ENCODE measurements at regions not wholly inside any gene's neighbourhood (a gene's known extent, or its start where the extent isn't known, plus 50 kb on each side); places are given as distances from the start of the nearest gene placed in this dataset.

DNA sequence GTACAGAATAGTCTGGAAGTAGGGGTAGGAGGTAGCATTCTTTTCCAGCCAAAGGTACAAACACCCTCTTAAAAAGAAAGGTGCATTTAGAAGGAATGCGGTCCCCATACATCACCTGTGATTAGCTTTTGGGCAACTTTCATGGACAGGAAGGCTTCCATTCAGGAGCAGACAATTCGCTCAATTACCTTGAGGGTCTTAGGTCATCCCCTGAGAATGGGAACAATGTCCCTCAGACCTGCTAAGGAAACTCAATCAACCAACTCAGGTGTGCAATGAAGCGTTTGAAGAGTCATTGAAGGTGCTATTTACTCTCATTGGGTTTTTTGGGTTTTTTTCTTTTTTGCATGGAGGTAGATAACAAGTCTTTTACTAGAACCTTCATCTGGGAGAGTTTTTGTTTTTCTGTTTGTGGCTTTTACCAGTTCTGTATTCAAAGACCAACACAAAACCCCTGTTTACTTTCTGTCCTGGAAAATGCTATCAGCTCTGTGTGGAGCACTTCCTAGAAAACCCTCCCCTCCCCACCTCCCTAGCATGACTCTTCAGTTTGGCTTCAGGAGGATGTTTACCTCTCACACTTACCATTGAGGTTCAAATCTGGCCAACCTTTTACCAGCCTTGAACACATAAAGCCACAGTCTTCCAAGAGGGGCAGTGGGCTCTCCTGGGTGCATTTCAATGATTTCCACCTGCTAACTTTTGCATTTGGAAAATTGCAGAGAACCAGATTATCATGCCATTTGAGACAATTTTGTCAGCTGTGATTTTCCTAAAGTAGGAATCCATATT is 271.2 kb upstream of the PRDM1 start:
- H3K4me3 ChIP-seq (ENCODE audit: low read depth, low read length): no peak overlapping the region
- H3K36me3 ChIP-seq (ENCODE audit: control insufficient read depth, insufficient read depth, low read length): no peaks in the 10 kb centered on the region
- no peak overlapping the region for H3K9ac ChIP-seq (ENCODE audit: low read depth, low read length)
- H3K9me3 ChIP-seq (ENCODE audit: control insufficient read depth, insufficient read depth, low read length): no peaks in the 10 kb centered on the region
- H3K4me1 ChIP-seq (ENCODE audit: control insufficient read depth, insufficient read depth, low read length): peaks cover 2% of the 10 kb centered on the region
- no peaks in the 10 kb centered on the region for H3K27me3 ChIP-seq (ENCODE audit: control insufficient read depth, insufficient read depth, low read length)

DNA sequence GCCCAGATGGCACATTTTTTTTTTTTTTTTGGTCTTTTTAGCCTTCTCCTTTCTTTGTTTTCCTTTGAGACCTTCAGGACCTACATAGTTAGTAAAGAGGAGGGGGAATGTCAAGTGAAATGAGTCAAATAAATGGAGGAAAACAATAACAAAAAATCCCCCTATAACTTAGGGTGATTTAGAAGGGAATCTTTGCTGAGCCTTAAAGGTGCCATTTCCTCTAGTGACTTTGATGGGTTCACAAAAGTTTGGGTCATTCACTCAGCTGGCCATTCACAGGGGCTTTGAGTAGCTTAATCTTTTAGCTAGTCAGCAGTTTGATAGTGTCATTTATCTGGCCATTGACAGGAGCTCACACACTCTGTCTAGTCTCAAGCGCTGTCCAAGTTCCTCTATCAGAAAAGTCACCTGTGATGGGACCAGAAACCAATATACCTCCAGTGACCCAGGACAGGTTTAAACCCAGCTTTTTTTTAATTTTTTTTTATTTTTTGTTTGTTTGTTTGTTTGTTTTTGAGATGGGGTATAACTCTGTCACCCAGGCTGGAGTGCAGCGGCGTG is 275.1 kb upstream of the PRDM1 start:
- no peaks in the 10 kb centered on the region for H3K27me3 ChIP-seq (ENCODE audit: control insufficient read depth, insufficient read depth, low read length)
- H3K9me3 ChIP-seq (ENCODE audit: control insufficient read depth, insufficient read depth, low read length): no peaks in the 10 kb centered on the region
- H3K9ac ChIP-seq (ENCODE audit: low read depth, low read length): no peak overlapping the region
- H3K36me3 ChIP-seq (ENCODE audit: control insufficient read depth, insufficient read depth, low read length): no peaks in the 10 kb centered on the region
- no peak overlapping the region for H3K4me3 ChIP-seq (ENCODE audit: low read depth, low read length)
- peaks cover 2% of the 10 kb centered on the region for H3K4me1 ChIP-seq (ENCODE audit: control insufficient read depth, insufficient read depth, low read length)

DNA sequence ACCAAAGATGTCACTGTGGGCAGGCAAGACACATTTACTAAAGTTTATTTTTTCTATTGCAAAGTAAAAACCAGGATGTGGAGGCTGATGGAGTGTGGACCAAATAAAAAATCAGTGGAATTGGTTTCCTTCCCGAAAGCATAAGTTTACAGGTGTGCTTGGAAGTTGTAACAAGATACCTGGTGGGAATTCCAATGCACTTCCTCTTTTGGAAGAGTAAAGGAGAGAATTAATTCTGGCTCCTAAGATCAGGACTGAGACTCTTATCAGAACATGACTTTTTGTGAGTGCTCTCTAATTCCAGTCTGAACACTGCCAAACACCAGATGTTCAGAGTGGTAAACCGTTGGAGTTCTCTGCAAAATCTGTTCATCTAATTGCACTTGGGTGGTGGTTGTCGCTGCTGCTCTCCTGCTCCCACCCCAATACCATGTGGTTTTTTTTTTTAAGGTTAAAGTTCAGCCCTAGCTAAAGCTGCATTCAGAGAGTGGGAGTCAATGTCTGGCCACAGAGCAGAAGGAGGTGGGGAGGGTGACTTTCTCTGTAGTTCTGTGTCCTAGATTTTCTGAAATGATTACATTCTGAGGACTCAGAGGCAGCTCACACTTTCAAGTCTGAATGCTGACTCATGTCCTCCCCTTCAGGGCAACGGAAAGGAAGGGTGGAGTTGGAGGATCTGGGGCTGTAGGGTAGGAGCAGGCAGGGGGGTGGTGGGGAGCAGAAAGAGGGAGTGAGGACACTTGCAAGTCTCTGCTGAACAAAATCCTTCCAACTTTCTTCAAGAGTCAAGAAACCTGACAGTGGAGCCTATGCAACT is 275.8 kb upstream of the PRDM1 start:
- Histone ChIP-seq H3K4me3 (ENCODE audit: low read depth, low read length) (no peak overlapping the region), H3K9ac (ENCODE audit: low read depth, low read length) (no peak overlapping the region), H3K4me1 (ENCODE audit: control insufficient read depth, insufficient read depth, low read length) (peaks cover 2% of the 10 kb centered on the region)

DNA sequence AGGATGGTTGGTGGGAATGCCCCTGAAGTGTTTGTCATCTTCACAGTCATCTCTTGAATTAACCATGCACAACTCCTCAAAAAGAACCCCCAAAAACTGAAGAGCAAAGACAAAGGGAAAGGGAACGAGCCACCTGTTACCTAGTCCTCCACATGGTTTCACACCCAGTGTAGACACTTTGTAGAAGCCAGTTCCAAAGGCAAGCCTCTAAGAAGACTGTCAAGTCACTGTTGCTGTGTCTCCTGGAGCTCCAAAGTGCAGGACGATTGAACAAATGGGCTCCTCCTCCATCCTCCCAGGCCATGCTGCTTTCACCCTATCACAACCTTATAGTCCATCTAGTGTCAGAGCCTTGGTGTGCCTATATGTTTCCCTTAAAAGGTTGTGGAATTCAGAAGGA is 277.6 kb upstream of the PRDM1 start:
- H3K9ac ChIP-seq (ENCODE audit: low read depth, low read length): no peak overlapping the region
- H3K9me3 ChIP-seq (ENCODE audit: control insufficient read depth, insufficient read depth, low read length): no peaks in the 10 kb centered on the region
- no peaks in the 10 kb centered on the region for H3K27me3 ChIP-seq (ENCODE audit: control insufficient read depth, insufficient read depth, low read length)
- peaks cover 2% of the 10 kb centered on the region for H3K4me1 ChIP-seq (ENCODE audit: control insufficient read depth, insufficient read depth, low read length)
- H3K36me3 ChIP-seq (ENCODE audit: control insufficient read depth, insufficient read depth, low read length): no peaks in the 10 kb centered on the region
- no peak overlapping the region for H3K4me3 ChIP-seq (ENCODE audit: low read depth, low read length)

More for the DNA sequence above, 275.8 kb upstream of the PRDM1 start:
- Histone ChIP-seq H3K36me3 (ENCODE audit: control insufficient read depth, insufficient read depth, low read length) (no peaks in the 10 kb centered on the region), H3K9me3 (ENCODE audit: control insufficient read depth, insufficient read depth, low read length) (no peaks in the 10 kb centered on the region), H3K27me3 (ENCODE audit: control insufficient read depth, insufficient read depth, low read length) (no peaks in the 10 kb centered on the region)

DNA sequence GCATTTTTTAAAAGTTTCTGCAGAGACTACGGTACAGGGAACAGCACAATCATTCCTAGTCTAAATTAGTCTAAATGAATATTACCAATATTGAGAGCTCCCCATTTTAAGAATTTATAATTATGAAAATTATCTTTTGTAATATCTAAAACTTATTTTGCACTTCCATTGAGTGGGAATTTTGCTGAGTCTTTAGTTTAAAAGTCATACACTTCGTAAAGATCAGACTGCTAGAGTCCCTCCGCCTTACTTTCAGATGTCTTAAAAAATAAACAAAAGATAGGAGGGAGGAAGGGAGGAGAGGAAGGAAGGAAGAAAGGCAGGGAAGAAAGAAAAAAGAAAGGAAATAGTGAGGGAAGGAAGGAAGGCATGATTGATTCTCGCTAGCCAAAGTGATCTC is 278.2 kb upstream of the PRDM1 start:
- no peaks in the 10 kb centered on the region for H3K9me3 ChIP-seq (ENCODE audit: control insufficient read depth, insufficient read depth, low read length)
- no peaks in the 10 kb centered on the region for H3K36me3 ChIP-seq (ENCODE audit: control insufficient read depth, insufficient read depth, low read length)
- H3K27me3 ChIP-seq (ENCODE audit: control insufficient read depth, insufficient read depth, low read length): no peaks in the 10 kb centered on the region
- H3K4me3 ChIP-seq (ENCODE audit: low read depth, low read length): no peak overlapping the region
- H3K4me1 ChIP-seq (ENCODE audit: control insufficient read depth, insufficient read depth, low read length): peaks cover 2% of the 10 kb centered on the region
- H3K9ac ChIP-seq (ENCODE audit: low read depth, low read length): no peak overlapping the region

DNA sequence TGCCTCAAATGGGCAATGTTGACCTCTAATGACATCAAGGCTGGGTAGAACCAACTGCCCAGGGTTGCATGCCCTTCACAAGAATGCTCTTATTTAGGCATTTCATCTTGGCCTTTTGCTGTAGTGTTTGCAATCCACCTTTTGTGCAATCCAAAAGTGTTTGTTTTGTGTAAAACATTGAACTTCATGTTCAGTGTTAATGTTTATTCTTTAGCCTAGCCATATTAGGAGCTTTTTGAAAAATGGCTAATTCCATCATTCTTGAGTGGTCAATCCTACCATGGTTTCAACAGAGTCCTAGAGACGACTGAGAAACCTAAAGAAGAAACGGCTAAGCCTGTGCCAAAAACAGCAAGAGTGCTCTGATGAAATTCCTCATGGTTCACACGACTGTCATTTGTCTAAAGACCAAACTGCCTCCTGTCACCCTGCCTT is 279.6 kb upstream of the PRDM1 start:
- peaks cover 2% of the 10 kb centered on the region for H3K4me1 ChIP-seq (ENCODE audit: control insufficient read depth, insufficient read depth, low read length)
- no peak overlapping the region for H3K4me3 ChIP-seq (ENCODE audit: low read depth, low read length)
- no peak overlapping the region for H3K9ac ChIP-seq (ENCODE audit: low read depth, low read length)
- no peaks in the 10 kb centered on the region for H3K9me3 ChIP-seq (ENCODE audit: control insufficient read depth, insufficient read depth, low read length)
- H3K27me3 ChIP-seq (ENCODE audit: control insufficient read depth, insufficient read depth, low read length): no peaks in the 10 kb centered on the region
- H3K36me3 ChIP-seq (ENCODE audit: control insufficient read depth, insufficient read depth, low read length): no peaks in the 10 kb centered on the region

DNA sequence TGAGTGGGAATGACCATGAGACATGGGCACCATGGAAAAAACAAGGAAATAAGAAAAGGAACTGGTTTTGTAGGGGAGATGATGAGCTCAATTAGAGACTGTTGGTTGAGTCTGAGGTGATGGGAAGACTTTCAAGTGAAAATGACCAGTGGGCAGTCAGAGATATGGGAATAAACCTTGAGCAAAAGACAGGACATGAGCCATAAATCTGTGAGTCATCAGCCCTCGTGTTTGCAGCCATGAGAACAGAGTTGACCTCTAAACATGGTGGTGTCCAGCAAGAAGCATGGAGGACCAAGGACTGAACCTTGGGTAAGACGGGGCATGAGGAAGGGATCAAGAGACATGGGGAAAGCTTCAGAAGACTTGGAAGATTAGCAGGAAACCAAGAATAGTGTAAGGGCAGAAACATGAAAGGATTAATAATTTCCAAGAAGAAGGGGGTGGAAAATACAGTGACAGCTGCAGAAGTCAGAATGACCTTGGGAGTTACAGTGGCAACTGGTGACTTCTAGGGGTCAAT is 280.6 kb upstream of the PRDM1 start:
- Histone ChIP-seq H3K9ac (ENCODE audit: low read depth, low read length) (no peak overlapping the region), H3K4me1 (ENCODE audit: control insufficient read depth, insufficient read depth, low read length) (peaks cover 2% of the 10 kb centered on the region), H3K9me3 (ENCODE audit: control insufficient read depth, insufficient read depth, low read length) (no peaks in the 10 kb centered on the region), H3K36me3 (ENCODE audit: control insufficient read depth, insufficient read depth, low read length) (no peaks in the 10 kb centered on the region), H3K4me3 (ENCODE audit: low read depth, low read length) (no peak overlapping the region), H3K27me3 (ENCODE audit: control insufficient read depth, insufficient read depth, low read length) (no peaks in the 10 kb centered on the region)

DNA sequence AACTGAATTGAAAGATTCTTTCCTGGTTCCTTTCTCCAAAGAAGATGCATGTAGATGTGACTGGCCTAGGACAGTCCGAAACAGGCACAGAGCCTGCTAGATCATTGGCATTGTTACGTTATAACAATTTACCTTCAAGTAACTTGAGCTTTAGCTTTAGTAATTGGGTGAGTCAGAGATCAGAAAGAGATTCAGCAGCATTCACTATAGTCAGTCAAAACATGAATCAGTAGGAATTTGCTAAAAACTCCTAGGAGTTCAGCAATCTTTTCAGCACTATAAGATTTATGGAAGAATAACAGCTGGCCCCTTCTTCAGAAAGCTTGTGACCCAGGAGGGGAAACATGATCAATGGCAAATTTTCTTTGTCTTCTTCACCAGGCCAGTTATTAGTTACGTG is 281.7 kb upstream of the PRDM1 start:
- H3K9ac ChIP-seq (ENCODE audit: low read depth, low read length): no peak overlapping the region
- H3K4me3 ChIP-seq (ENCODE audit: low read depth, low read length): no peak overlapping the region
- no peaks in the 10 kb centered on the region for H3K9me3 ChIP-seq (ENCODE audit: control insufficient read depth, insufficient read depth, low read length)
- no peaks in the 10 kb centered on the region for H3K27me3 ChIP-seq (ENCODE audit: control insufficient read depth, insufficient read depth, low read length)
- H3K4me1 ChIP-seq (ENCODE audit: control insufficient read depth, insufficient read depth, low read length): no peaks in the 10 kb centered on the region
- H3K36me3 ChIP-seq (ENCODE audit: control insufficient read depth, insufficient read depth, low read length): no peaks in the 10 kb centered on the region

DNA sequence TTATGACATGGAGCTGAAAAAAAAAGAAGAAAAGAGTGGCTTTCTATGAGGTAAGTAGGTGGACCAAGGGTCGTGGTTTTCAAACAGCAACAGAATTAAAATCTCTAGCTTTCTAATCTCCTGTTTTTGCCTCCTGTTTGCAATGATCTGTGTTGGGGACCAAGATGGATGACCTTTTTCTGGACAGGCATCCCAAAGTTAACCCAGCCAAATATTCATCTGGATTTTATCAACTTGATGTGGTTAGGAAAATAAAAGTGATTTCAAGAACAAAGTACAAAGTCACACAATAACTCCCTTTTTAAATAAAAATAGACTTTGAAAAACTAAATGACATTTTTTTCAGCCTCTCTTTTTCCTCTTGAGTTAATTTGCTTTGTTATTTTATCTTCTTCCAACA is 282.1 kb upstream of the PRDM1 start:
- Histone ChIP-seq H3K27me3 (ENCODE audit: control insufficient read depth, insufficient read depth, low read length) (no peaks in the 10 kb centered on the region), H3K9me3 (ENCODE audit: control insufficient read depth, insufficient read depth, low read length) (no peaks in the 10 kb centered on the region), H3K9ac (ENCODE audit: low read depth, low read length) (no peak overlapping the region), H3K36me3 (ENCODE audit: control insufficient read depth, insufficient read depth, low read length) (no peaks in the 10 kb centered on the region), H3K4me1 (ENCODE audit: control insufficient read depth, insufficient read depth, low read length) (no peaks in the 10 kb centered on the region), H3K4me3 (ENCODE audit: low read depth, low read length) (no peak overlapping the region)

DNA sequence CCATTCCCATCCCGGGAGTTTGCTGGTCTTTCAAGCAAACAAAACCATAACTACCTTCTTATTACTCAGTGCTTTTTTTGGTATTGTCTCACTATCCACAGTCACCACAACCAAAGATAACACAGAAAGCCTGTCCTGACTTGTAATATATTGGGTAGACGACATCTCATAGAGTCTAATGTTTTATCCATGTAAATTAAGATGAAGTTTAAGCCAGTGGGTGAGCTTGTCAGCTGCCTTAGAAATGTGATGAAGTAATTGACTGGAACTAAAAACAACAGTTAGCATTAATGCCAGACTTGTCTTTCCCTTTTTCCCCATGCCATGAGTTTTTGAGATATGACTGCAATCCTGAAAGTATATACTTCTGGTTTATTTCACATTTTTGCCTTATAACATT is 282.7 kb upstream of the PRDM1 start:
- Histone ChIP-seq H3K4me1 (ENCODE audit: control insufficient read depth, insufficient read depth, low read length) (no peaks in the 10 kb centered on the region), H3K36me3 (ENCODE audit: control insufficient read depth, insufficient read depth, low read length) (no peaks in the 10 kb centered on the region), H3K9me3 (ENCODE audit: control insufficient read depth, insufficient read depth, low read length) (no peaks in the 10 kb centered on the region), H3K4me3 (ENCODE audit: low read depth, low read length) (no peak overlapping the region), H3K27me3 (ENCODE audit: control insufficient read depth, insufficient read depth, low read length) (no peaks in the 10 kb centered on the region), H3K9ac (ENCODE audit: low read depth, low read length) (no peak overlapping the region)

DNA sequence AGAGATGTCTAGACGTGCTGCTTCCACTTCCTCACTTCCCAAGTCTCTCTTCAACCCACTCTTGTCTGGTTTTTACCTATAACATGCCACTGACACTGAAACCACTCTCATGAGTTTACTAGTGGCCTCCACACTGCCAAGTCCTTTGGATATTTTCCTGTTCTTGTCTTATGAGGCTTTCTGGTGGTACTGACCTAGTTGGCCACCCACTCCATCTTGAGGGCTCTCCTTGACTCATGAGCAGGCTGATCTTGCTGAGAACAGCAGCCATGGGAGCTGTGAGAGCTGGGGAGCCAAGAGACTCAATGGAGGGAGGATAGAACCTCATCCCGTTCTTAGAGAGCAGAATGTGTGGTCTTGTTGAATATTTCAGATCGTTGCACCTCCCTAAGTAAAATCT is 283.4 kb upstream of the PRDM1 start:
- no peaks in the 10 kb centered on the region for H3K4me1 ChIP-seq (ENCODE audit: control insufficient read depth, insufficient read depth, low read length)
- H3K36me3 ChIP-seq (ENCODE audit: control insufficient read depth, insufficient read depth, low read length): no peaks in the 10 kb centered on the region
- no peak overlapping the region for H3K9ac ChIP-seq (ENCODE audit: low read depth, low read length)
- no peaks in the 10 kb centered on the region for H3K27me3 ChIP-seq (ENCODE audit: control insufficient read depth, insufficient read depth, low read length)
- no peak overlapping the region for H3K4me3 ChIP-seq (ENCODE audit: low read depth, low read length)
- no peaks in the 10 kb centered on the region for H3K9me3 ChIP-seq (ENCODE audit: control insufficient read depth, insufficient read depth, low read length)

Data from iPS-15b (cell line).